Sigmoid colon (tissue), 4 donors: ENCODE measurements at regions not wholly inside any gene's neighbourhood (a gene's known extent, or its start where the extent isn't known, plus 50 kb on each side); places are given as distances from the start of the nearest gene placed in this dataset.

Source experiments
- CTCF ChIP-seq, 4 experiments: fragments of 450-650 bp in 3 of 4; fragments of 200-600 bp in 1 of 4; IDR thresholded peaks; one replicate each; pipeline ENCODE4 v1.5.1; 2016 to 2019; ENCODE audit warnings: antibody characterized with exemption in 4 of 4, mild to moderate bottlenecking in 3 of 4, moderate library complexity in 2 of 4
- EP300 ChIP-seq, 4 donors: sonication (generic); formaldehyde crosslinking; IDR thresholded peaks; one replicate each; pipeline ENCODE4 v1.6.1; 2017; ENCODE audit warnings: antibody characterized with exemption in 4 of 4
- POLR2A ChIP-seq, 2 donors: fragments of 450-650 bp; IDR thresholded peaks; one replicate each; pipeline ENCODE4 v1.6.1; 2016; ENCODE audit warnings: antibody characterized with exemption in 2 of 2, mild to moderate bottlenecking in 2 of 2, moderate library complexity in 2 of 2
- POLR2AphosphoS5 ChIP-seq, 4 donors: sonication (generic); formaldehyde crosslinking; IDR thresholded peaks; one replicate each; pipeline ENCODE4 v1.6.1; 2017; ENCODE audit warnings: antibody characterized with exemption in 4 of 4

DNA sequence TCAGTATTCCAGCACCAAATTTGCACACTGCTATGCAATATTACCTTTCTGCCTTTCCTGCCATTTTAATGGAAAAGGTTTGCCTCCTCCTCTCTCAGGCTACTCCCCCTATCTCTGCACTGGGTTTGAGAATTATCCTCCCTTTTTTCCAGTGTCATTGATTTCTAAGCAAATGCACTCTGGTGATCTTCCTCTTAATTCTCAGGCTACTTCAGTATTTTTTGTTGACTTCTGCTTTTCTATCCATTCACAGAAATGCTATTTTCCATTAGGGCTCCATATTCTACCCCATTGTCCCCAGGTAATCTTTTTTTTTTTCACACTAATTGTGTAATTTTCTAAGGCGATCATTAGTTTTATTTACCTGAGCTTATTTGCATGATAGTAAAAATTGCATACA, 144.0 kb downstream of the GJA1 start:
- TF ChIP-seq POLR2A (IDR thresholded peaks at IDR 0.05), result no peak
- TF ChIP-seq EP300 (IDR thresholded peaks at IDR 0.05), result no peak
- no peak for TF ChIP-seq CTCF (IDR thresholded peaks at IDR 0.05)
- no peak for TF ChIP-seq POLR2AphosphoS5 (IDR thresholded peaks at IDR 0.05)
